Amniotic epithelial cell (primary cell): ENCODE measurements at regions not wholly inside any gene's neighbourhood (a gene's known extent, or its start where the extent isn't known, plus 50 kb on each side); places are given as distances from the start of the nearest gene placed in this dataset.

ENCODE experiments used
- DNase-seq: peaks from one replicate; pipeline ENCODE4 v3.0.0-alpha.2; 2010; ENCODE audit warnings: low read depth

GRCh38 chr5:4720831-4721230, 419.3 kb upstream of the ADAMTS16 start:
- no peak for DNase-seq

DNA sequence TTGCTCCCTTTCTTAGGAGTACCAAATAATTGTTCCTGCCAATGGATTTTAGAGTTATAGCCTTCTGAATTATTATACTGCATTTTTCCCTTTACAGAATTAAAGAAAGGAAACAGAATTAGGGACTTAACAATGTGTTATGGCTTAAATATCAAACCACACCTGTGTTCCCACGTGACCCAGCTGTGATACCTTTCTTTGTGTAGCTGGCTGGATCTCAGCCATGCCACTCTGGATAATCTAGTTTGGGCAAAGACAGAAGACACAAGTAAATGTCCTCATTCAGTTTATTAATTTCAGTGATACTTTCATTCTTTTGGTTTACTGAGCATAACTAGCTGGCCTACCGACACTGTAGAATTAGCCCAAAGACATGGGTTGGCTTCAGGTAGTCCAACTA, 417.2 kb upstream of the ADAMTS16 start:
- DNase-seq: no peak

DNA sequence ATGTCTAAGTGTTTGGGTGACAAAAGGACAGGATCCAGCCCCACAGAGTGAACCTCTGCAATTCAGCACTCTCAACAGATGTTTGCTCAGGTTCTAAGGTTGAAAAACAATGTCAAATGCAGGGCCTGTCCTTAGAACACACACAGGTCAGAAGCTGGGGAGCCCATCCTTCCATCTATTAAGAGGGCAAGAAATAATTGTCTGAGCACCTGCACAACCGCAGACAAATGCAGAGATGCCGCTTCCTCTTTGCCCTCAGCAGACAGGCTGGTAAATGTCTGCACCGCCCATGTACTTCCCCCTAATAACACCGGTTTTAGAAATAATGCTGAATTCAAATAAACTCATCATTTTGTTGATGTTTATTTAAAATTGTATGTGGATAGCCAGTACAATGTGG, 414.5 kb upstream of the ADAMTS16 start:
- DNase-seq: no peak

GRCh38 chr5:4730279-4730678, 409.9 kb upstream of the ADAMTS16 start:
- DNase-seq: no peak

GRCh38 chr5:4734348-4734747, 405.8 kb upstream of the ADAMTS16 start:
- no peak for DNase-seq

- DNase-seq: no peak
Observed at GRCh38 chr5:4735261-4735660, 404.9 kb upstream of the ADAMTS16 start.

DNA sequence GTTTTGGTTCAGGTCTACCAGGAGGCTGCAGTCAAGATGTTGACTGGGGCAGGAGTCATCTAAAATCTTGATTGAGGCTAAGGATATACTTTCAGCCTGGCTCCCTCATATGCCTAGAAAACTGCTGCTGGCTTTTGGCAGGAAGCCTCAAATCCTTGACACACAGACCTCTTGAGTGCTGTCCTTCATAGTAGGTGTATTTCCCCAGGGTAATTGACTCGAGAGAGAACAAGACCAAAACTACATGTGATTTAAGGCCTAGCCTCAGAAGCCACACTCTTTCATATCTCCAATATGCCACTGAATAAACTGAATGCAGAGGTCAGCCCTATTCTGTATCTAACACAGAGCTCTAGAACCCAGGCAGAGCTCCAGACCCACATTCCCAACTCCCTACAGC, 402.3 kb upstream of the ADAMTS16 start:
- DNase-seq: no peak

- no peak for DNase-seq
Observed at GRCh38 chr5:4738298-4738697, 401.8 kb upstream of the ADAMTS16 start.

- DNase-seq: no peak
Observed at GRCh38 chr5:4740156-4740555, 400.0 kb upstream of the ADAMTS16 start.

- DNase-seq: no peak
Observed at GRCh38 chr5:4758550-4758949, 381.6 kb upstream of the ADAMTS16 start.

DNA sequence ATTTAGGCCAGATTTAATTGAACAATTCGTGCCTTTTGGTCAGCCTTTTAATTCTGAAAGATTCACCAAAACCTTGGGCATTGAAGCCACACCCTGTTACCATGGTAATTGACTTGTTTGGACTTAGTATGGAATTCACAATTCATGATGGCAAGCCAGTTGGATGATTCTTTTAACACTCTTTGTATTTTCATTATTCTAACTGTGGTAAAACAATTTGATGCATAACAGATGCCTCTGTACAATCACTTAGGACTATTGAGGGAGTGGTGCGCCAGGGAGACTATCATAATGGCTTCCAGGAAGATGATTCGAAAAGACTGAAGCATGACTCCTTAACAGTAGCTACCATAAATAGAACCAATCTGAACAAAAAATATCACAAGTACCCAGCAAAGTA, 381.1 kb upstream of the ADAMTS16 start:
- no peak for DNase-seq

DNA sequence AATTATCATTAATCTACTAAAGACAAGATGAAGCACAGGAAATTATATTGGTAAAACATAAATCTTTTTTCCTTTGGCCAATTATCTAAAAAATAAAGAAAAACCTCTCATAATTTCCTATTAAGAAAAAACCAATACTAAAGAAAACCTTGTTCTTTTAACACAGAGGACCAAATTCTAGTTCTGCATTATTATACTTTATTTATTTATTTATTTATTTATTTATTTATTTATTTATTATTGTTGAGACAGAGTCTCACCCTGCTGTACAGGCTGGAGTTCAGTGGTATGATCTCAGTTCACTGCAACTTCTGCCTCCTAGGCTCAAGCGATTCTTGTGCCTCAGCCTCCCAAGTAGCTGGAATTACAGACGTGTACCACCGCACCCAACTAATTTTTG, 377.8 kb upstream of the ADAMTS16 start:
- DNase-seq: no peak

GRCh38 chr5:4765411-4765810, 374.7 kb upstream of the ADAMTS16 start:
- no peak for DNase-seq

DNA sequence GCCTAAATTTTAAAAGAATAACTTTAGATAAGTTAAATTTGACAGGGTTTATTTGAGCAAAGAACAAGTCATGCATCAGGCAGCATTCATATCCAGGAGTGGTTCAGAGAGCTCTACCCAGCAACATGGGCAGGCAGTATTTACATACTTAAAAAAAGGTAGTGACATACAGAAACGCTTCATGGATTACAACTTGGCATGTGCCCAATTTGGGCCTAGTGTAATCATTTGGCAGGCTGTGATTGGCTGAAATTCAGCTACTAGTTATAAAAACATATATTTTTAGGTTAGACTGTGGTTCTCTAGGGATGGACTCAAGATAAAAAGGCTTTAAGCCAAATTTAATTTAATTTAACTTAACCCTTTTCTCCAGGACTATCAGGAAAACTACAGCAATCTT, 374.0 kb upstream of the ADAMTS16 start:
- no peak for DNase-seq

DNA sequence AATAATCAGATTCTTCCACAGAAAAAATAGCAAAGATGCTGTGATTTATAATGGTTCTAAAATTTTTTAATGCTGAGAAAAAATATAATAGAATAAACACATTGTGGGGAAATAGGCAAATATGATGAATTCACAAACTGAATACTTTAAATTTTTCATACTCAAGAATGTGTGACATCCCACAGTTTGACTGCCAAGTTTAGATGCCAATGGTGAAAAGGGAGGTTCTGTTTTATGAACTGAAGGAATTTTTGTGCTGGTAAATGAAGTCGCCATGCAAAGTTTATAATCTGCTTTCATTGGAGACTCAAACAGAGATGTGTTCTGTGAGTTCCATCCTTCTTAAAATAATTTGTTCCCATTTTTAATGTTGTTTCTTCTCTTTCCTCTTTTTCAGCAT, 367.5 kb upstream of the ADAMTS16 start:
- no peak for DNase-seq

- DNase-seq: no peak
Observed at GRCh38 chr5:4773827-4774317, 366.3 kb upstream of the ADAMTS16 start.

DNA sequence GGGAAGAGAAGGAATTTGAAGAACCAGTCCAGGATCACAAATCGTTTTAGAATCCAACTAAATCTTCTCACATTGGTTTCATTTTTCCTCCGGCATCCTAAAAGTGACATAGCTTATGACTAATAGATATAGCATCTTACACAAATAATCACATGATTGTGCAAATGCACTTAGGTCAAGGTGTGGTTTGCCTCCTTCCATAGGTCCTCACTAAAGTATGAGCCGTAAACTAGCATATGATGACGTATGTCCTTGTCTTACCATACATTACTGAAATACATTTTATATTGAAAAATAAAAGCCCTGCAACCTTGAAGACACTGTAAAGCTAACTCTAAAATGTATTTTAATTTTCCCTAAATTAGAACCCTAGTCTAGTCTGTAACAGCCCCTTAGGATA, 362.7 kb upstream of the ADAMTS16 start:
- no peak for DNase-seq

GRCh38 chr5:4780633-4781032, 359.5 kb upstream of the ADAMTS16 start:
- DNase-seq: no peak

DNA sequence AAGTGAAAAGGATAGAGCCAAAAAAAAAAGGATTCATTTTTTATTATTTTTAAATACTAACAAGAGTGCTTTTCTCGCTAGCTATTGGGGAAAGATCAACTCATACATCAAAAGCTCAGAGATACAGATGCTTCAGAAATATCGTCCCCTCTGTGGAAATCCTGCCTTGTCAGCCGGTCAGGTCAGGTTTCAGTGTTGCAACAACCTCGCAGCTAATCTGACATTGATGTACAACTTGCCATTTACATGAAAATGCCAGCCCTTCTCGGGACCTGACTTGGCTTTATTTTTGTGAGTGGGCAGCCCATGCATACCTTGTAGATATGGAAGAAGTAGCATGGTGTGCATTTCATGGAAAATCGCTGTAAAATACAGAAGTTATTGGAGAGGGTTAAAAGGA, 358.8 kb upstream of the ADAMTS16 start:
- DNase-seq: no peak

GRCh38 chr5:4785971-4786370, 354.2 kb upstream of the ADAMTS16 start:
- DNase-seq: no peak

GRCh38 chr5:4797445-4797844, 342.7 kb upstream of the ADAMTS16 start:
- no peak for DNase-seq

DNA sequence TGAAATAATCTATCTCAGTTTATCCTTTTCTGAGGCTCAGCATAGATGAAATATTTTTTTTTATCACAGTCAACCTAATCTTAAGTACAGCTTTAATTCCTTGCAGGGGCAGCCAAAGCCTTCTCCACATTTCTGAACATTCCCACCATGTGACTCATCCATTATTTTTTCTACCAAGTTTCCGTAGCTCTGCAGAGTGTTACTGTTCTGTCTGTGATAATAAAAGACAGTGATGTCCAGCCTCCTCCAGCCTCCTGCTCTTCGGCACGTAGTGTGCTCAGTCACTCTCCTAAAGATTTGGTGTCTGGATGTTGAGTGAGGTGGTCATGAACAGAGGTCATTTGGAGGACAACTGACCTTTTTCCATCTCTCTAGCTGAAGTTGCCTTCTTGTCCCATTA, 338.1 kb upstream of the ADAMTS16 start:
- DNase-seq: no peak

DNA sequence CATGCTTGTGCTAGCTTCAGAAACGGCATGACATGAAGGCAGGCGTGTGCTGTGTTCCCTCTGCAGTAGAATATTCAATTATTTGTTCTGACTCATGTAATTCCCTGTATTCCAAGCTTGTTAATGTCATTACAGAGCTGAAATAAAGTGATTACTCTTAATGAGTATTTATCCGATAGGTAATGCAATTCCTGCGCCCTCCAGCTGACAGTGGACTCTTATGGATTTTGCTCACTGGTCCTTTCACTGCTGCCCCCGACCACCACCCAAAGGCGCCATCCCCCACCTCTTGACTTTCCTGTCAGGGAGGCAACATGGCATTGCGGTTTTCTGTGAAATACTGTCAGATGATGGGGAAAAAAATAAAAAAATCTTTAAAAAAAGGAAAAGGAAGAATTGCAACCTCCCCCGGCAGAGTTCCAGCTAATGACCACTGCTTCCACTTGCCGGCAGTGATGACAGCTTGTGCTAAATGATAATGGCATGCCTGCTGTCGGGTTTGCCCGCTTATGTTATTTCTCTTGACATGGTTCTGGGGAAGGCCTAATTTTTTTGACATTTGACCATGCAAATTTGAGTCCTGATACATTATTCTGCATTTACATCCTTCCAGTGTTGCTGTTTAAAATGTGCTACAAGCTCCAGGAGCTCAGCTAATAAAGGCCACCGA, 335.3 kb upstream of the ADAMTS16 start:
- DNase-seq: no peak

DNA sequence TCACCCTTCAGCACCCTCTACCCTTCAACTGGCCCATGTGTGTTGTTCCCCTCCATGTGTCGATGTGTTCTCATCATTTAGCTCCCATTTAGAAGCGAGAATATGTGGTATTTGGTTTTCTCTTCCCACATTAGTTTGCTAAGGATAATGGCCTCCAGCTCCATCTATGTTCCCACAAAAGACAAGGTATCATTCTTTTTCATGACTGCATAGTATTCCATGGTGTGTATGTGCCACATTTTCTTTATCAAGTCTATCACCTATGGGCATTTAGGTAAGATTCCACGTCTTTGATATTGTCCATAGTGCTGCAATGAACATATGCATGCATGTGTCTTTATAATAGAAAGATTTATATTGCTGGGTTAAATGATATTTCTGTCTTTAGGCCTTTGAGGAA, 325.1 kb upstream of the ADAMTS16 start:
- DNase-seq: no peak

DNA sequence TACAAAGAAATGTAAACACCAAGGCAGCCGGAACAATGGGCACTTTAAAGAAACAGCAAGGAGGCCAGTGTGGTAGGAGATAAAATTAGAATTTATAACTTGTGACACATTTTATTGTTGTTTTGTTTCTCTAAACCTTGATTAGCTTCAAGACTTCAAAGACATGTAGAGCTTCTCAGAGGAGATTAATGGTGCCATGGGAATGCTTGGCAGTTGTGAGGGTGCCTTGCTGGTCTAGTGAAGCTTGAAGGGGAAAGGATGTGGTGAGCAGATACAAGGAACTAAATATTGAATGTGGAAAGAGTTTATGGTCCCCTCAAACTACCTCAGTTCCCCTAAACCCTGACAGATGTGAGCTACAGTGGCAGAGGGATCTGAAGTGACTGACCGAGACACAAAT, 322.4 kb upstream of the ADAMTS16 start:
- DNase-seq: no peak
